ENCODE measurements at regions not wholly inside any gene's neighbourhood (a gene's known extent, or its start where the extent isn't known, plus 50 kb on each side); places are given as distances from the start of the nearest gene placed in this dataset.

DNA sequence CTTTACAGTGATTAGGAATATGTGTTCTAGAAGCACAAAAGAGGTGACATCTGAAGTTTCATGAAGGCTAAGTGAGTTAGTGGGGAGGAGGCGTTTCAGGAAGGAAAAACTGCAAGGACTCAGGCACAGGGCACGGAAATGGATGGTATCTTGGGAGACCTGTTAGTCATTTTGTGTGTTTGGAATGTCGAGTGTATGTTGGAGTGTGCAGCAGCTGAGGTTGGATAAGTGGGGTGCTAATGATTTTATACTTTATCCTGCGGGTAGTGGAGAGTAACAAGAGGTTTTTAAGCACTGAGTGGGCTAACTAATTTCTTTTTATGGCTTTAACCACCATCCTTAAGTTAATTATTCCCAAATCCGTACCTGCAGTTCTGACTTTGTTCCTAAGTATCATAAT is 571.5 kb upstream of the FBXO33 start:
- Histone ChIP-seq H3K27me3 (ENCODE audit: control insufficient read depth, insufficient read depth, low read length) (no peaks in the 10 kb centered on the region), H3K36me3 (ENCODE audit: control insufficient read depth, insufficient read depth, low read length) (no peaks in the 10 kb centered on the region), H3K4me3 (ENCODE audit: low read depth, low read length) (no peak overlapping the region)
- CTCF ChIA-PET: no interaction called here
- POLR2A ChIA-PET: no interaction called here
- TF ChIP-seq, protein P1, sequence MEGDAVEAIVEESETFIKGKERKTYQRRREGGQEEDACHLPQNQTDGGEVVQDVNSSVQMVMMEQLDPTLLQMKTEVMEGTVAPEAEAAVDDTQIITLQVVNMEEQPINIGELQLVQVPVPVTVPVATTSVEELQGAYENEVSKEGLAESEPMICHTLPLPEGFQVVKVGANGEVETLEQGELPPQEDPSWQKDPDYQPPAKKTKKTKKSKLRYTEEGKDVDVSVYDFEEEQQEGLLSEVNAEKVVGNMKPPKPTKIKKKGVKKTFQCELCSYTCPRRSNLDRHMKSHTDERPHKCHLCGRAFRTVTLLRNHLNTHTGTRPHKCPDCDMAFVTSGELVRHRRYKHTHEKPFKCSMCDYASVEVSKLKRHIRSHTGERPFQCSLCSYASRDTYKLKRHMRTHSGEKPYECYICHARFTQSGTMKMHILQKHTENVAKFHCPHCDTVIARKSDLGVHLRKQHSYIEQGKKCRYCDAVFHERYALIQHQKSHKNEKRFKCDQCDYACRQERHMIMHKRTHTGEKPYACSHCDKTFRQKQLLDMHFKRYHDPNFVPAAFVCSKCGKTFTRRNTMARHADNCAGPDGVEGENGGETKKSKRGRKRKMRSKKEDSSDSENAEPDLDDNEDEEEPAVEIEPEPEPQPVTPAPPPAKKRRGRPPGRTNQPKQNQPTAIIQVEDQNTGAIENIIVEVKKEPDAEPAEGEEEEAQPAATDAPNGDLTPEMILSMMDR (IDR thresholded peaks at IDR 0.05; ENCODE audit: insufficient read depth, low read depth, low read length): no peak
- no peak for DNase-seq (ENCODE audit: low read depth)

- TF ChIP-seq, protein P1 (IDR thresholded peaks at IDR 0.05; ENCODE audit: insufficient read depth, low read depth, low read length): no peak
- DNase-seq (ENCODE audit: low read depth): no peak
- ChIA-PET CTCF (no interaction called here), POLR2A (no interaction called here)
- H3K36me3 ChIP-seq (ENCODE audit: control insufficient read depth, insufficient read depth, low read length): no peaks in the 10 kb centered on the region
- no peak overlapping the region for H3K4me3 ChIP-seq (ENCODE audit: low read depth, low read length)
- no peaks in the 10 kb centered on the region for H3K27me3 ChIP-seq (ENCODE audit: control insufficient read depth, insufficient read depth, low read length)
These were observed 566.6 kb upstream of the FBXO33 start for GRCh38 chr14:39998854-39999253.

DNA sequence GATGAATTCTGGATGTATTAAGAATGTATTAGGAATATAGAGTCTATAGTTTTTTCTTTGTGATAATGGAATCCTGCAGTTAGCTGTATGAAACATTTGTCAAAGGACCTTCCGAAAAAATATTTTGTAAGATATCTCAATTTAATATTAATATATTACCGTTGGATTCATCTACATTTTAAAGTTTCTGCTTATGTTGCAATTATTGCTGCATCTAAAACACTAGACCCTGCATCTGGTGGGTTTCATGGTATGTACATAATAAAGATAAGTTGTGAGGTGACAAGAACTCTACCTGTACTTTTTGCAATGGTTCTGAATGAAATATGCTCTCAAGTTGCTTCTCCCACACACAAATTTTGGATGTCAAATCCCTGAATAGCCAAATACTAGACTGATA is 565.9 kb upstream of the FBXO33 start:
- Histone ChIP-seq H3K4me3 (ENCODE audit: low read depth, low read length) (no peak overlapping the region), H3K27me3 (ENCODE audit: control insufficient read depth, insufficient read depth, low read length) (no peaks in the 10 kb centered on the region), H3K36me3 (ENCODE audit: control insufficient read depth, insufficient read depth, low read length) (no peaks in the 10 kb centered on the region)
- ChIA-PET POLR2A (no interaction called here), CTCF (no interaction called here)
- TF ChIP-seq, protein P1 (IDR thresholded peaks at IDR 0.05; ENCODE audit: insufficient read depth, low read depth, low read length): no peak
- DNase-seq (ENCODE audit: low read depth): no peak

GRCh38 chr14:39991041-39991440 is 558.8 kb upstream of the FBXO33 start:
- ChIA-PET POLR2A (no interaction called here), CTCF (no interaction called here)
- Histone ChIP-seq H3K36me3 (ENCODE audit: control insufficient read depth, insufficient read depth, low read length) (no peaks in the 10 kb centered on the region), H3K4me3 (ENCODE audit: low read depth, low read length) (no peak overlapping the region), H3K27me3 (ENCODE audit: control insufficient read depth, insufficient read depth, low read length) (no peaks in the 10 kb centered on the region)
- TF ChIP-seq, protein P1 (IDR thresholded peaks at IDR 0.05; ENCODE audit: insufficient read depth, low read depth, low read length): no peak
- DNase-seq (ENCODE audit: low read depth): no peak

DNA sequence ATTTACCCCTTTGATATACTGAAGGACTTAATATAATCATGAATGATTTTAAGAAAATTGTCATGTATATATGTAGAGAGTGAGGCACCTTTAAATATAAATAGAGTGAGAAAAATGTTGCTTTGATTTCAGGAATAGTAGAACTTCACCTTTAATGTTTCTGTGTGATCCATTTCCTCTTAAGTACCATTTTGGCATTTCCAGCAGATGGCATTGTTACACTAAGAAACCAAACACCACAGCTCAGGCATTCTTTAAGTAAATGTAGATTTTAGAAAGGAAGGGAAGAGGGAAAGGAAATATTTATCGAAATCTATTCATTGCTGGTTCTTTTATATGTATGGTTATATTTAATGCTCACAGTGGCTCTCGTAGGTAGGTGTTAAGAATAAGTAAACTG is 556.7 kb upstream of the FBXO33 start:
- no peak overlapping the region for H3K4me3 ChIP-seq (ENCODE audit: low read depth, low read length)
- no peak for DNase-seq (ENCODE audit: low read depth)
- no peaks in the 10 kb centered on the region for H3K36me3 ChIP-seq (ENCODE audit: control insufficient read depth, insufficient read depth, low read length)
- TF ChIP-seq, protein P1 (IDR thresholded peaks at IDR 0.05; ENCODE audit: insufficient read depth, low read depth, low read length): no peak
- POLR2A ChIA-PET: no interaction called here
- H3K27me3 ChIP-seq (ENCODE audit: control insufficient read depth, insufficient read depth, low read length): no peaks in the 10 kb centered on the region
- CTCF ChIA-PET: no interaction called here
